H9 (cell line): ENCODE measurements at regions not wholly inside any gene's neighbourhood (a gene's known extent, or its start where the extent isn't known, plus 50 kb on each side); places are given as distances from the start of the nearest gene placed in this dataset.

Source experiments
- DNase-seq: peaks from one replicate; pipeline ENCODE4 v3.0.0-alpha.2; 2017
- H2AFZ ChIP-seq: one replicate; pipeline ENCODE4 v1.6.1; 2013; ENCODE audit warnings: mild to moderate bottlenecking, low read length, control low read depth, moderate library complexity
- H2AK5ac ChIP-seq: 2 replicates; pipeline ENCODE4 v1.6.1; 2013; ENCODE audit warnings: low read length, control low read depth, mixed read lengths; ENCODE audit not compliant: insufficient read length
- H2BK120ac ChIP-seq: one replicate; pipeline ENCODE4 v1.6.1; 2013; ENCODE audit warnings: low read depth, mild to moderate bottlenecking, low read length, control low read depth, inconsistent platforms; ENCODE audit not compliant: poor library complexity, severe bottlenecking
- H2BK12ac ChIP-seq: 2 replicates; pipeline ENCODE4 v1.6.1; 2013; ENCODE audit warnings: low read length, control low read depth, mixed read lengths, low read depth; ENCODE audit not compliant: insufficient read length
- H2BK15ac ChIP-seq: 2 replicates; pipeline ENCODE4 v1.6.1; 2013; ENCODE audit warnings: low read depth, low read length, control low read depth
- H2BK20ac ChIP-seq: one replicate; pipeline ENCODE4 v1.6.1; 2013; ENCODE audit warnings: low read depth, mild to moderate bottlenecking, low read length, control low read depth, inconsistent platforms; ENCODE audit not compliant: poor library complexity, severe bottlenecking
- H2BK5ac ChIP-seq: 2 replicates; pipeline ENCODE4 v1.6.1; 2013; ENCODE audit warnings: low read length, control low read depth, mixed read lengths; ENCODE audit not compliant: insufficient read length
- H3K14ac ChIP-seq: 2 replicates; pipeline ENCODE4 v1.6.1; 2013; ENCODE audit warnings: low read length, control low read depth; ENCODE audit not compliant: insufficient read depth
- H3K18ac ChIP-seq: 2 replicates; pipeline ENCODE4 v1.6.1; 2013; ENCODE audit warnings: low read depth, mild to moderate bottlenecking, mixed read lengths, low read length, control low read depth; ENCODE audit not compliant: insufficient read length
- H3K23ac ChIP-seq: 2 replicates; pipeline ENCODE4 v1.6.1; 2013; ENCODE audit warnings: low read length, control low read depth, mixed read lengths, low read depth; ENCODE audit not compliant: insufficient read length
- H3K23me2 ChIP-seq: 2 replicates; pipeline ENCODE4 v1.6.1; 2013; ENCODE audit warnings: low read depth, mild to moderate bottlenecking, mixed read lengths, low read length, control low read depth; ENCODE audit not compliant: insufficient read length, poor library complexity, severe bottlenecking
- H3K27ac ChIP-seq: 2 replicates; pipeline ENCODE4 v1.5.1; 2013; ENCODE audit warnings: low read length, control low read depth, mixed read lengths, low read depth; ENCODE audit not compliant: insufficient read length
- H3K27me3 ChIP-seq: 2 replicates; pipeline ENCODE4 v1.6.1; 2013; ENCODE audit warnings: low read length, control low read depth, inconsistent platforms; ENCODE audit not compliant: insufficient read depth
- H3K4ac ChIP-seq: 2 replicates; pipeline ENCODE4 v1.6.1; 2013; ENCODE audit warnings: low read depth, mild to moderate bottlenecking, control low read depth, inconsistent platforms, low read length, moderate library complexity
- H3K4me1 ChIP-seq: 2 replicates; pipeline ENCODE4 v1.6.1; 2013; ENCODE audit warnings: low read length, control low read depth, inconsistent platforms; ENCODE audit not compliant: insufficient read depth
- H3K4me2 ChIP-seq: 2 replicates; pipeline ENCODE4 v1.6.1; 2013; ENCODE audit warnings: low read length, control low read depth, mixed read lengths; ENCODE audit not compliant: insufficient read length, insufficient read depth
- H3K56ac ChIP-seq: 2 replicates; pipeline ENCODE4 v1.6.1; 2013; ENCODE audit warnings: low read depth, mild to moderate bottlenecking, mixed read lengths, low read length, control low read depth; ENCODE audit not compliant: insufficient read length
- H3K79me1 ChIP-seq: 2 replicates; pipeline ENCODE4 v1.6.1; 2013; ENCODE audit warnings: low read depth, mild to moderate bottlenecking, moderate library complexity, low read length, control low read depth, inconsistent platforms; ENCODE audit not compliant: insufficient read depth, poor library complexity, severe bottlenecking
- H3K79me2 ChIP-seq: 2 replicates; pipeline ENCODE4 v1.6.1; 2013; ENCODE audit warnings: low read length, control low read depth, inconsistent platforms; ENCODE audit not compliant: insufficient read depth
- H3K9ac ChIP-seq: 2 replicates; pipeline ENCODE4 v1.6.1; 2013; ENCODE audit warnings: low read length, control low read depth, mixed read lengths; ENCODE audit not compliant: insufficient read length; ENCODE audit errors: extremely low read depth
- H3K9me3 ChIP-seq: one replicate; pipeline ENCODE4 v1.6.1; 2013; ENCODE audit warnings: low read depth, low read length, inconsistent platforms; ENCODE audit not compliant: control insufficient read depth
- H3T11ph ChIP-seq: one replicate; pipeline ENCODE4 v1.6.1; 2013; ENCODE audit warnings: mild to moderate bottlenecking, low read length, control low read depth, inconsistent platforms
- H4K20me1 ChIP-seq: one replicate; pipeline ENCODE4 v1.6.1; 2013; ENCODE audit not compliant: control insufficient read depth, insufficient read length, insufficient read depth
- H4K5ac ChIP-seq: 2 replicates; pipeline ENCODE4 v1.6.1; 2013; ENCODE audit warnings: low read depth, mild to moderate bottlenecking, mixed read lengths, low read length, control low read depth; ENCODE audit not compliant: insufficient read length
- H4K8ac ChIP-seq: replicated peaks from 2 replicates; pipeline ENCODE4 v1.6.1; 2013; ENCODE audit warnings: low read length, control low read depth, mixed read lengths, low read depth; ENCODE audit not compliant: insufficient read length
- H4K91ac ChIP-seq: 2 replicates; pipeline ENCODE4 v1.6.1; 2013; ENCODE audit warnings: low read depth, mild to moderate bottlenecking, moderate library complexity, mixed read lengths, low read length, control low read depth; ENCODE audit not compliant: insufficient read length
- H3K27ac Mint-ChIP-seq, 3 experiments: 2 replicates in 2 of 3; 3 replicates in 1 of 3; pipeline ENCODE4 v1.8.0; 2020 to 2021; ENCODE audit warnings: mixed read lengths in 3 of 3, mild to moderate bottlenecking in 1 of 3, moderate library complexity in 1 of 3
- H3K27me3 Mint-ChIP-seq: 2 replicates; pipeline ENCODE4 v1.8.0; 2021; ENCODE audit warnings: low read depth, mild to moderate bottlenecking, moderate library complexity, mixed read lengths
- H3K36me3 Mint-ChIP-seq, 3 experiments: 2 replicates in 2 of 3; 3 replicates in 1 of 3; pipeline ENCODE4 v1.8.0; 2020 to 2021; ENCODE audit warnings: low read depth in 3 of 3, mixed read lengths in 3 of 3; ENCODE audit not compliant: insufficient read depth in 1 of 3
- H3K4me1 Mint-ChIP-seq, 2 experiments: 2 replicates each; pipeline ENCODE4 v1.8.0; 2020; ENCODE audit warnings: mixed read lengths in 2 of 2
- H3K4me3 Mint-ChIP-seq, 2 experiments: 2 replicates in 1 of 2; 3 replicates in 1 of 2; pipeline ENCODE4 v1.8.0; 2020 to 2021; ENCODE audit warnings: mild to moderate bottlenecking in 2 of 2, mixed read lengths in 2 of 2, moderate library complexity in 1 of 2
- H3K9me3 Mint-ChIP-seq, 2 experiments: 2 replicates in 1 of 2; 3 replicates in 1 of 2; pipeline ENCODE4 v1.8.0; 2020; ENCODE audit warnings: mild to moderate bottlenecking in 2 of 2, mixed read lengths in 2 of 2, moderate library complexity in 1 of 2
- CTCF ChIP-seq: fragments of 200-600 bp; sonication (generic); conservative IDR thresholded peaks from 3 replicates; pipeline ENCODE4 v1.8.0; 2021; ENCODE audit warnings: antibody characterized with exemption, mild to moderate bottlenecking
- WGBS: extraction: QIAGEN DNeasy Blood & Tissue Kit; methylation state at CpG from one replicate; pipeline ENCODE4 v1.1.7; 2013; ENCODE audit warnings: missing lambda C conversion rate, low lambda C conversion rate, mixed read lengths; ENCODE audit not compliant: insufficient read length; ENCODE audit errors: extremely low coverage; 5-methylcytosine and 5-hydroxymethylcytosine counted together

- H2BK120ac ChIP-seq: no peak overlapping the region
- Mint-ChIP-seq H3K36me3 (no peaks in the 10 kb centered on the region), H3K4me1 (no peaks in the 10 kb centered on the region), H3K4me3 (no peak overlapping the region), H3K27me3 (no peaks in the 10 kb centered on the region), H3K9me3 (no peaks in the 10 kb centered on the region), H3K27ac (no peak overlapping the region)
- H4K20me1 ChIP-seq: no peaks in the 10 kb centered on the region
- DNase-seq: no peak
- TF ChIP-seq CTCF: no peak
- H4K91ac ChIP-seq: no peak overlapping the region
- no peak overlapping the region for H3K23ac ChIP-seq
- H3T11ph ChIP-seq: no peak overlapping the region
- H2BK20ac ChIP-seq: no peak overlapping the region
- H2AFZ ChIP-seq: no peak overlapping the region
- H3K14ac ChIP-seq: no peak overlapping the region
- no peak overlapping the region for H2BK12ac ChIP-seq
- no peaks in the 10 kb centered on the region for H3K23me2 ChIP-seq
- H3K56ac ChIP-seq: no peak overlapping the region
- H3K9me3 ChIP-seq: no peaks in the 10 kb centered on the region
- no peaks in the 10 kb centered on the region for H3K27me3 ChIP-seq
- H3K79me1 ChIP-seq: no peaks in the 10 kb centered on the region
- no peak overlapping the region for H3K27ac ChIP-seq
- H3K4me2 ChIP-seq: no peak overlapping the region
- WGBS: no CpG with 5 or more reads among the region's 3 CpGs
- H4K5ac ChIP-seq: no peak overlapping the region
- H4K8ac ChIP-seq: no peak overlapping the region
- H2AK5ac ChIP-seq: no peak overlapping the region
- H2BK5ac ChIP-seq: no peak overlapping the region
- H2BK15ac ChIP-seq: no peak overlapping the region
- no peaks in the 10 kb centered on the region for H3K4me1 ChIP-seq
- no peak overlapping the region for H3K9ac ChIP-seq
- no peaks in the 10 kb centered on the region for H3K79me2 ChIP-seq
- no peak overlapping the region for H3K18ac ChIP-seq
- H3K4ac ChIP-seq: no peak overlapping the region
These were observed 1234.4 kb downstream of the KCNT2 start for GRCh38 chr1:195373856-195374255.
